Fibroblast of lung (primary cell): ENCODE measurements at regions not wholly inside any gene's neighbourhood (a gene's known extent, or its start where the extent isn't known, plus 50 kb on each side); places are given as distances from the start of the nearest gene placed in this dataset.

Source experiments
- CTCF ChIP-seq, 2 donors: IDR thresholded peaks in 1 of 2; conservative IDR thresholded peaks in 1 of 2; 1 replicate in 1 of 2; 2 replicates in 1 of 2; pipeline ENCODE4 v1.5.1; 2011 to 2012; ENCODE audit warnings: low read length in 2 of 2, control low read depth in 1 of 2, inconsistent platforms in 1 of 2, low read depth in 1 of 2, mild to moderate bottlenecking in 1 of 2
- EZH2 ChIP-seq: IDR thresholded peaks from 2 replicates; pipeline ENCODE4 v1.5.1; 2012; ENCODE audit warnings: low read length, control low read depth, mild to moderate bottlenecking; ENCODE audit errors: missing control alignments

- peak in 1 of 2 donors; percentile 39 for TF ChIP-seq CTCF (conservative IDR thresholded peaks at IDR 0.05 in 1 of 2, IDR thresholded peaks at IDR 0.05 in 1 of 2; ENCODE audit: low read depth in 1 of 2, low read length in 2 of 2)
- TF ChIP-seq EZH2: no peak
Observed at GRCh38 chr19:20278342-20278741, 111.3 kb downstream of the ZNF486 start.
